C4-2B (cell line): ENCODE measurements at regions not wholly inside any gene's neighbourhood (a gene's known extent, or its start where the extent isn't known, plus 50 kb on each side); places are given as distances from the start of the nearest gene placed in this dataset.

Experiments
- CTCF ChIP-seq: fragments of 450-650 bp; conservative IDR thresholded peaks from 2 replicates; pipeline ENCODE4 v1.5.1; 2017; ENCODE audit warnings: mild to moderate bottlenecking
- ZFX ChIP-seq: fragments of 450-650 bp; IDR thresholded peaks from 2 replicates; pipeline ENCODE4 v1.6.1; 2017

GRCh38 chr6:133051240-133051639, 189.9 kb upstream of the EYA4 start:
- TF ChIP-seq CTCF = no peak
- TF ChIP-seq ZFX = no peak
